Hepatocyte (in vitro differentiated cells): ENCODE measurements at regions not wholly inside any gene's neighbourhood (a gene's known extent, or its start where the extent isn't known, plus 50 kb on each side); places are given as distances from the start of the nearest gene placed in this dataset.

Experiments used
- EZH2phosphoT487 ChIP-seq: fragments of 200-600 bp; sonication (generic); IDR thresholded peaks from one replicate; pipeline ENCODE4 v1.6.1; 2018; ENCODE audit warnings: antibody characterized with exemption, mild to moderate bottlenecking, low read depth, moderate library complexity; ENCODE audit not compliant: unreplicated experiment, severe bottlenecking
- TF ChIP-seq, protein P1 (sequence below): fragments of 200-600 bp; sonication (generic); IDR thresholded peaks from 2 replicates; pipeline ENCODE4 v1.5.1; 2016; ENCODE audit warnings: antibody characterized with exemption, mild to moderate bottlenecking; ENCODE audit not compliant: poor library complexity

DNA sequence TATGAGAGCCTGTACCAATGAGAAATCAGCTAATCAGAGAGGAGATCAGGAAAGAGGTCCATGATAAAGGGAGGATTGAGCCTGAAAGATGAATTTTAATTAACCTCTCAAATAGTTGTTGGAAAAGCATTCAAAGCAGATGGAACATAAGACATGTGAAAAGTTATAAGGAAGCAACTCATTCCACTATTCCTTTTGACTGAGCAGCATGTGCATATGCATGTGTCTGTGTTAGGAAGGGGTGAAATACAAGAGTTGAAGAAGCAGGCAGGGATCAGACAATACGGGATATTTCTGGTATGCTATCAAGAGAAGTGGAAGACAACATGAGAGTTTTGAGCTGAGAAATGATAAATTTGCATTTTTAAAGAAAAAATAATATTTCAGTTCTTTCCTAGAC is 624.8 kb upstream of the PTCHD4 start:
- TF ChIP-seq, protein P1, sequence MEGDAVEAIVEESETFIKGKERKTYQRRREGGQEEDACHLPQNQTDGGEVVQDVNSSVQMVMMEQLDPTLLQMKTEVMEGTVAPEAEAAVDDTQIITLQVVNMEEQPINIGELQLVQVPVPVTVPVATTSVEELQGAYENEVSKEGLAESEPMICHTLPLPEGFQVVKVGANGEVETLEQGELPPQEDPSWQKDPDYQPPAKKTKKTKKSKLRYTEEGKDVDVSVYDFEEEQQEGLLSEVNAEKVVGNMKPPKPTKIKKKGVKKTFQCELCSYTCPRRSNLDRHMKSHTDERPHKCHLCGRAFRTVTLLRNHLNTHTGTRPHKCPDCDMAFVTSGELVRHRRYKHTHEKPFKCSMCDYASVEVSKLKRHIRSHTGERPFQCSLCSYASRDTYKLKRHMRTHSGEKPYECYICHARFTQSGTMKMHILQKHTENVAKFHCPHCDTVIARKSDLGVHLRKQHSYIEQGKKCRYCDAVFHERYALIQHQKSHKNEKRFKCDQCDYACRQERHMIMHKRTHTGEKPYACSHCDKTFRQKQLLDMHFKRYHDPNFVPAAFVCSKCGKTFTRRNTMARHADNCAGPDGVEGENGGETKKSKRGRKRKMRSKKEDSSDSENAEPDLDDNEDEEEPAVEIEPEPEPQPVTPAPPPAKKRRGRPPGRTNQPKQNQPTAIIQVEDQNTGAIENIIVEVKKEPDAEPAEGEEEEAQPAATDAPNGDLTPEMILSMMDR: no peak
- no peak for TF ChIP-seq EZH2phosphoT487
